ENCODE measurements at regions not wholly inside any gene's neighbourhood (a gene's known extent, or its start where the extent isn't known, plus 50 kb on each side); places are given as distances from the start of the nearest gene placed in this dataset.

GRCh38 chr6:122141246-122141645 is 258.2 kb upstream of the HSF2 start:
- CTCF ChIA-PET = interaction anchor here (1.1 kb wide), 1 partner anchor 19 kb away, joined by 3 read pairs; no protein-coding TSS in a partner anchor
- no peak for TF ChIP-seq CTCF (IDR thresholded peaks at IDR 0.05; ENCODE audit: control extremely low read depth, extremely low read depth, low read depth, missing control alignments)
- POLR2A ChIA-PET = no interaction called here
- no peak for DNase-seq (ENCODE audit: extremely low spot score)

GRCh38 chr6:122143813-122144601 is 255.4 kb upstream of the HSF2 start:
- no peak for TF ChIP-seq CTCF (IDR thresholded peaks at IDR 0.05; ENCODE audit: control extremely low read depth, extremely low read depth, low read depth, missing control alignments)
- DNase-seq (ENCODE audit: extremely low spot score) = no peak
- ChIA-PET CTCF (interaction anchor here (1.7 kb wide), 1 partner anchor 9 kb away, joined by 6 read pairs; no protein-coding TSS in a partner anchor), POLR2A (no interaction called here)

- CTCF ChIA-PET = no interaction called here
- POLR2A ChIA-PET = no interaction called here
- DNase-seq (ENCODE audit: extremely low spot score) = no peak
- no peak for TF ChIP-seq CTCF (IDR thresholded peaks at IDR 0.05; ENCODE audit: control extremely low read depth, extremely low read depth, low read depth, missing control alignments)
Measured at GRCh38 chr6:122145246-122145645, 254.2 kb upstream of the HSF2 start.

- ChIA-PET CTCF (no interaction called here), POLR2A (no interaction called here)
- no peak for DNase-seq (ENCODE audit: extremely low spot score)
- TF ChIP-seq CTCF (IDR thresholded peaks at IDR 0.05; ENCODE audit: control extremely low read depth, extremely low read depth, low read depth, missing control alignments) = no peak
Measured at GRCh38 chr6:122145741-122146240, 253.7 kb upstream of the HSF2 start.

- DNase-seq (ENCODE audit: extremely low spot score) = no peak
- TF ChIP-seq CTCF (IDR thresholded peaks at IDR 0.05; ENCODE audit: control extremely low read depth, extremely low read depth, low read depth, missing control alignments) = no peak
- ChIA-PET CTCF (no interaction called here), POLR2A (no interaction called here)
Measured at GRCh38 chr6:122147291-122147690, 252.2 kb upstream of the HSF2 start.

- CTCF ChIA-PET = interaction anchor here (1.2 kb wide), 1 partner anchor 28 kb away, joined by 3 read pairs; no protein-coding TSS in a partner anchor
- POLR2A ChIA-PET = no interaction called here
- TF ChIP-seq CTCF (IDR thresholded peaks at IDR 0.05; ENCODE audit: control extremely low read depth, extremely low read depth, low read depth, missing control alignments) = no peak
- DNase-seq (ENCODE audit: extremely low spot score) = no peak
Measured at GRCh38 chr6:122151066-122151465, 248.4 kb upstream of the HSF2 start.
